GM12878 (cell line): ENCODE measurements at regions not wholly inside any gene's neighbourhood (a gene's known extent, or its start where the extent isn't known, plus 50 kb on each side); places are given as distances from the start of the nearest gene placed in this dataset.

Experiments
- ATAC-seq: fragments of 200-7000 bp; cut with Tn5 transposase; 3 replicates; pipeline ENCODE4 v1.9.1; 2020; ENCODE audit warnings: mild to moderate bottlenecking, moderate library complexity
- BruUV-seq: library from RNA; stranded (reverse); fragments of 400-500 nt; replicated peaks from 2 replicates; lab custom pipeline; 2021; lab: Mats Ljungman, UMichigan
- CTCF ChIA-PET: fragments of 300-600 bp; sonication (Branson Sonifier 250); formaldehyde crosslinking; extraction: SDS; loops from one replicate; lab custom pipeline; 2021; ENCODE audit warnings: inconsistent platforms; lab: Yijun Ruan, JAX
- POLR2A ChIA-PET: fragments of 350-600 bp; formaldehyde crosslinking; extraction: SDS; loops from one replicate; lab custom pipeline; 2021; ENCODE audit warnings: inconsistent platforms; lab: Charles Lee
- RAD21 ChIA-PET: fragments of 300-600 bp; sonication (Branson Sonifier 250); formaldehyde crosslinking; loops from one replicate; lab custom pipeline; 2023; ENCODE audit warnings: antibody characterized with exemption; ENCODE audit not compliant: unreplicated experiment; lab: Charles Lee
- SMC1A ChIA-PET: fragments of 300-600 bp; sonication (Branson Sonifier 250); formaldehyde crosslinking; loops from one replicate; lab custom pipeline; 2023; ENCODE audit not compliant: unreplicated experiment, uncharacterized antibody; lab: Charles Lee
- DNase-seq: peaks from one replicate; pipeline ENCODE4 v3.0.0-alpha.2; 2011; ENCODE audit warnings: low read depth, low spot score
- FAIRE-seq: peaks from 3 replicates; lab custom pipeline; 2011; peaks lifted over from hg19 to GRCh38; lab: Jason Lieb, UNC
- H2AFZ ChIP-seq: 2 replicates; pipeline ENCODE4 v1.6.0; 2011; ENCODE audit warnings: low read depth, low read length, control low read depth; ENCODE audit not compliant: control insufficient read depth
- H3K27ac ChIP-seq: 2 replicates; pipeline ENCODE4 v1.5.1; 2011; ENCODE audit warnings: control low read depth; ENCODE audit not compliant: control insufficient read depth, insufficient read depth
- H3K27me3 ChIP-seq, 2 experiments: replicated peaks in 1 of 2; 2 replicates each; pipeline versions ENCODE4 v1.6.0 to v1.6.1; 2011; ENCODE audit warnings: low read length in 1 of 2; ENCODE audit not compliant: control insufficient read depth in 2 of 2, insufficient read depth in 2 of 2
- H3K36me3 ChIP-seq, 2 experiments: 2 replicates each; pipeline ENCODE4 v1.5.1; 2011; ENCODE audit warnings: low read length in 1 of 2; ENCODE audit not compliant: control insufficient read depth in 2 of 2, insufficient read depth in 2 of 2
- H3K4me1 ChIP-seq: 2 replicates; pipeline ENCODE4 v1.6.1; 2011; ENCODE audit warnings: mild to moderate bottlenecking, low read length, moderate library complexity, mixed read lengths; ENCODE audit not compliant: control insufficient read depth, insufficient read depth
- H3K4me2 ChIP-seq: 2 replicates; pipeline ENCODE4 v1.6.0; 2011; ENCODE audit warnings: control low read depth; ENCODE audit not compliant: control insufficient read depth, insufficient read depth
- H3K4me3 ChIP-seq: fragments of 200-600 bp; sonication (generic); 2 replicates; pipeline ENCODE4 v1.5.1; 2016
- H3K79me2 ChIP-seq: 2 replicates; pipeline ENCODE4 v1.6.0; 2011; ENCODE audit warnings: low read length; ENCODE audit not compliant: control insufficient read depth, insufficient read depth
- H3K9ac ChIP-seq: 2 replicates; pipeline ENCODE4 v1.8.0; 2011; ENCODE audit warnings: low read length, control low read depth, mixed read lengths; ENCODE audit not compliant: control insufficient read depth, insufficient read depth
- H3K9me3 ChIP-seq: replicated peaks from 3 replicates; pipeline ENCODE4 v1.5.1; 2011; ENCODE audit warnings: mild to moderate bottlenecking, low read length; ENCODE audit not compliant: control insufficient read depth, insufficient read depth
- H4K20me1 ChIP-seq: 2 replicates; pipeline ENCODE4 v1.6.0; 2011; ENCODE audit not compliant: control insufficient read depth, insufficient read depth
- ATF2 ChIP-seq: IDR thresholded peaks from 2 replicates; pipeline ENCODE4 v1.6.1; 2012; ENCODE audit warnings: low read length, inconsistent platforms
- CBFB ChIP-seq: IDR thresholded peaks from 2 replicates; pipeline ENCODE4 v1.6.1; 2016; ENCODE audit warnings: antibody characterized with exemption, low read depth
- CEBPB ChIP-seq, 2 experiments: fragments of 150-350 bp in 1 of 2; IDR thresholded peaks; 2 replicates each; pipeline ENCODE4 v1.6.1; 2012 to 2014; ENCODE audit warnings: low read depth in 2 of 2, low read length in 2 of 2, borderline replicate concordance in 1 of 2, inconsistent platforms in 1 of 2
- EED ChIP-seq: sonication (generic); IDR thresholded peaks from 2 replicates; pipeline ENCODE4 v1.6.1; 2016; ENCODE audit warnings: antibody characterized with exemption, low read depth
- LARP7 ChIP-seq: fragments of 450-650 bp; IDR thresholded peaks from 2 replicates; pipeline ENCODE4 v1.6.1; 2017; ENCODE audit warnings: mild to moderate bottlenecking
- MEF2B ChIP-seq: fragments of 450-650 bp; IDR thresholded peaks from 2 replicates; pipeline ENCODE4 v1.6.1; 2018; ENCODE audit warnings: mild to moderate bottlenecking, moderate library complexity; ENCODE audit not compliant: partially characterized antibody, poor library complexity, severe bottlenecking
- MTA2 ChIP-seq: fragments of 450-650 bp; IDR thresholded peaks from 2 replicates; pipeline ENCODE4 v1.6.1; 2016; ENCODE audit warnings: low read depth, mild to moderate bottlenecking, moderate library complexity
- NFIC ChIP-seq: IDR thresholded peaks from 2 replicates; pipeline ENCODE4 v1.6.1; 2012; ENCODE audit warnings: low read depth, mild to moderate bottlenecking, inconsistent platforms, low read length, moderate library complexity
- PAX8 ChIP-seq: fragments of 450-650 bp; IDR thresholded peaks from 2 replicates; pipeline ENCODE4 v1.6.1; 2017; ENCODE audit warnings: mild to moderate bottlenecking, moderate library complexity
- RUNX3 ChIP-seq: IDR thresholded peaks from 2 replicates; pipeline ENCODE4 v1.6.1; 2012; ENCODE audit warnings: low read length, inconsistent platforms
- ZBTB4 ChIP-seq: fragments of 450-650 bp; formaldehyde crosslinking; IDR thresholded peaks from 2 replicates; pipeline ENCODE4 v1.4.0; 2022; ENCODE audit warnings: mild to moderate bottlenecking, moderate library complexity
- ZNF217 ChIP-seq: fragments of 450-650 bp; IDR thresholded peaks from 2 replicates; pipeline ENCODE4 v1.6.1; 2017; ENCODE audit warnings: antibody characterized with exemption, mild to moderate bottlenecking
- ZZZ3 ChIP-seq: IDR thresholded peaks from 2 replicates; pipeline ENCODE4 v1.6.1; 2011; ENCODE audit warnings: low read depth; ENCODE audit not compliant: control insufficient read depth, insufficient read length
- WGBS: methylation state at CpG from one replicate; pipeline ENCODE4 v1.1.6; 2016; ENCODE audit warnings: low lambda C conversion rate; ENCODE audit not compliant: insufficient replicate concordance, insufficient coverage; ENCODE audit errors: missing lambda C conversion rate; 5-methylcytosine and 5-hydroxymethylcytosine counted together
- in situ Hi-C: fragments of 300-500 bp; cut with MboI; formaldehyde crosslinking; loops from 9 replicates; pipeline ENCODE4 v1.14.3; 2018; ENCODE audit warnings: mixed read lengths
- intact Hi-C: fragments of 100-400 bp; cut with micrococcal nuclease; formaldehyde crosslinking; loops from one replicate; pipeline ENCODE4 v1.14.2; 2022; ENCODE audit not compliant: unreplicated experiment

DNA sequence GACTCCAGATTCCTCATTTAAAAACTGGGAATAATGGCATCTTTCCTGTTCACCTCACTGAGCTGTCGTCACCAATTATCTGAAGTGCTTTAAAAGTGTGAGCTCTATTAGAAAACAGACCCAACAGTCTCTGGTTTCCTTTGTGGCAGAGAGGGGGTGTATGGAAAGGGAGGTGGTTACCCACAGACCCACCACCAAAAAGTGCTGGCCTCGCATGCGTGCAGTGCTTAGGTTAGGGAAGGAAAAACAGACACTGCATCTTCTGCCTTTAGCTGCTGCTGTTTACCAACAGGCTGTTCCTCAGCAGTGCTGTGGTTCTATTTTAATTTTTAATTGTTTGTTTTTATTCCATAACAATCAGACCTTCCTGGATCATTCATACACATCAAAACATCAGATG is 249.6 kb downstream of the PIK3R1 start:
- in situ Hi-C loops, result loop anchor here (10.0 kb wide), 1 partner anchor 1220 kb away; no protein-coding TSS in a partner anchor
- H3K9me3 ChIP-seq, result no peaks in the 10 kb centered on the region
- TF ChIP-seq RUNX3 (peak; percentile 95), NFIC (peak; percentile 32; the same call in 1 of the 2 replicates), PAX8 (no peak), MTA2 (no peak), CBFB (0 out of 2 replicates have a peak, but pooled peaks have one; percentile 32), ZBTB4 (no peak), MEF2B (no peak), EED (peak; percentile 41; the same call in 1 of the 2 replicates), LARP7 (no peak), ZNF217 (no peak), ATF2 (peak; percentile 33; the same call in 1 of the 2 replicates), ZZZ3 (no peak), CEBPB (IDR thresholded peaks at IDR 0.05; ENCODE audit: borderline replicate concordance in 1 of 2, low read depth in 2 of 2, low read length in 2 of 2) (no peak)
- TF ChIP-seq, all 136 proteins: peak for 5
- ChIA-PET POLR2A (no interaction called here), SMC1A (interaction anchor here (0.7 to 9.0 kb wide), 9 partner anchors 8 to 246 kb away, joined by 3 to 182 read pairs (median 3); no protein-coding TSS in a partner anchor), CTCF (interaction anchor here (1.2 to 7.3 kb wide), 4 partner anchors 10 to 179 kb away, joined by 3 to 165 read pairs (median 34); no protein-coding TSS in a partner anchor), RAD21 (interaction anchor here (0.6 to 6.4 kb wide), 8 partner anchors 15 to 196 kb away, joined by 3 to 113 read pairs (median 3); no protein-coding TSS in a partner anchor)
- no peak overlapping the region for H2AFZ ChIP-seq
- H3K36me3 ChIP-seq, result no peaks in the 10 kb centered on the region
- BruUV-seq, result no TSS peak
- DNase-seq (no peak), FAIRE-seq (no peak), ATAC-seq (peak; percentile 20; the same call in 1 of the 3 replicates)
- 36% methylated on average over 3 of the region's 3 CpGs for WGBS
- H3K9ac ChIP-seq, result no peak overlapping the region
- H3K27me3 ChIP-seq, result no peaks in the 10 kb centered on the region
- no peak overlapping the region for H3K4me2 ChIP-seq
- H3K27ac ChIP-seq, result no peak overlapping the region
- peaks cover 5% of the 10 kb centered on the region; the same call in 1 of the 2 replicates for H3K4me1 ChIP-seq
- H4K20me1 ChIP-seq, result no peaks in the 10 kb centered on the region
- no peak overlapping the region for H3K4me3 ChIP-seq
- intact Hi-C loops, result loop anchor here (2.0 to 10.0 kb wide), 3 partner anchors 100 to 282 kb away; no protein-coding TSS in a partner anchor
- no peaks in the 10 kb centered on the region for H3K79me2 ChIP-seq
